ENCODE measurements at regions not wholly inside any gene's neighbourhood (a gene's known extent, or its start where the extent isn't known, plus 50 kb on each side); places are given as distances from the start of the nearest gene placed in this dataset.
A peak's percentile ranks its signal among the peaks of the same experiment; 100 is the strongest.

DNA sequence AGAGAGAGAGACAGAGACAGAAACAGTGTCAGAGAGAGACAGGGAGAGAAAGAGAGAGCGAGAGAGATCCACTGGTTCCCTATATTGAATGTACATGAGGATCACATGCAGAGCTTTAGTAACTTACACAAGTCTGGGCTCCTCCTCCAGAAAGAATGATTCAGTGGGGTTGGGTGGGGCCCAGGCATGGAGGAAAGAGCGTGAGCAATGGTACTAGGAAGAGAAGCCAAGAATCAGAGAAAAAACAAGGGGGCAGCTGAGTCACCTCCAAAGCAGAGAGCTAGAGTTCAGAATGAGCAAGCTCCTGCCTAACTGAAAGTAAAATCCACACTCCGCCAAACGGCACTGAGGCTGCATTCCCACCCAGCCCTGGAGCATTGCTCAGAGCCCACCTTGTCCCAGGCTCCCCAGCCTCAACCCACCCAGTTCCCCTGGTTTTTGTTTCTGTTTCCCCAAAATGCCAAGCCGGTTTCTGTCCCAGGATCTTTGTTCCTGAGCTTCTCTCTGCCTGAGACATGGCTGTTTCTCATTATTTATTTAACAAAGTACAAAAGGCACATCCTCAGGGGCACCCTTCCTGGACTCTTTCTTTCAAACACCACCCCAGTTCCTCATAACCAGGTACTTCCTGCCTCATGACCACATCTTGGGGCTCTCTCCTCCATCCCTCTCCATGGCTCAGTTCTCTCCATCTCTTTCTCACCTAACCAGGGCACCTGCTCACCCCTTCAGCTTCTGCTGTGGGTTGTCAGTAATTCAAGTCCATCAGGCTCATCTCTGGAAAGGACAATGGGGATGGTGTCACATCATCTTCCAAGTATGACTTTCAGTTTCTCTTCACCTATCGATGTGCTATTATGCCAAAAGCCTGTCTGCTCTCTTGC lies 670.3 kb upstream of the TBX3 start:
- Histone ChIP-seq H3K27ac (ENCODE audit: low read depth in 1 of 2, low read length in 1 of 2) (peak overlapping the region; percentile 55 to 87), H3K9me3 (ENCODE audit: control insufficient read depth in 4 of 4, insufficient read depth in 3 of 4, low read length in 3 of 4) (no peaks in the 10 kb centered on the region), H3K36me3 (ENCODE audit: control insufficient read depth in 4 of 4, insufficient read depth in 4 of 4, low read length in 4 of 4) (no peaks in the 10 kb centered on the region), H3K27me3 (ENCODE audit: control insufficient read depth in 3 of 3, insufficient read depth in 3 of 3, low read length in 2 of 3) (no peaks in the 10 kb centered on the region), H3K4me1 (ENCODE audit: control insufficient read depth in 5 of 5, insufficient read depth in 5 of 5, low read length in 5 of 5) (peaks cover 0 to 2% (median 0%) of the 10 kb centered on the region in 5 donors), H3K4me3 (no peak overlapping the region), H3K9ac (ENCODE audit: insufficient read depth in 1 of 2, low read length in 2 of 2) (no peak overlapping the region)
- TF ChIP-seq, protein P1, sequence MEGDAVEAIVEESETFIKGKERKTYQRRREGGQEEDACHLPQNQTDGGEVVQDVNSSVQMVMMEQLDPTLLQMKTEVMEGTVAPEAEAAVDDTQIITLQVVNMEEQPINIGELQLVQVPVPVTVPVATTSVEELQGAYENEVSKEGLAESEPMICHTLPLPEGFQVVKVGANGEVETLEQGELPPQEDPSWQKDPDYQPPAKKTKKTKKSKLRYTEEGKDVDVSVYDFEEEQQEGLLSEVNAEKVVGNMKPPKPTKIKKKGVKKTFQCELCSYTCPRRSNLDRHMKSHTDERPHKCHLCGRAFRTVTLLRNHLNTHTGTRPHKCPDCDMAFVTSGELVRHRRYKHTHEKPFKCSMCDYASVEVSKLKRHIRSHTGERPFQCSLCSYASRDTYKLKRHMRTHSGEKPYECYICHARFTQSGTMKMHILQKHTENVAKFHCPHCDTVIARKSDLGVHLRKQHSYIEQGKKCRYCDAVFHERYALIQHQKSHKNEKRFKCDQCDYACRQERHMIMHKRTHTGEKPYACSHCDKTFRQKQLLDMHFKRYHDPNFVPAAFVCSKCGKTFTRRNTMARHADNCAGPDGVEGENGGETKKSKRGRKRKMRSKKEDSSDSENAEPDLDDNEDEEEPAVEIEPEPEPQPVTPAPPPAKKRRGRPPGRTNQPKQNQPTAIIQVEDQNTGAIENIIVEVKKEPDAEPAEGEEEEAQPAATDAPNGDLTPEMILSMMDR (IDR thresholded peaks at IDR 0.05; ENCODE audit: control extremely low read depth, extremely low read depth): no peak
- ATAC-seq (ENCODE audit: insufficient read depth, low FRiP score) (peak; percentile 63), DNase-seq (peak in 2 of 3 donors; percentile 34 to 57)
- WGBS, 2 donors: 51 to 68% methylated on average over 6 of the region's 6 CpGs

DNA sequence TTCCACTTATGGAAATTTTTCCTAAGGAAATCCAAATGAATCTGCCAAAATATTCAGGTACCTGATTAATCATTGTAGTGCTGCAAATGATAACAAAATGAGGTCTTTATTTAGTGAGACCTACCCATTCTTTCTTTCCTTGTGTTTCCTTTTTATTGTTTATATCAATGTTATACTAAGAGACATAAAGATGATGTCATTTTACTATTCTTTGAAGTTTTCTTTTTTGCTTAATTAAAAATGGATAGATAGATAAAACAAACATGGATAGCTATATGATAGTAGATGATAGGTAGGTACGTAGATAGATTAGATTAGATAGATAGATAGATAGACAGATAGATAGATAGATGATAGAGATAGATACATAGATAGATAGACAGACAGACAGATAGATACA lies 669.5 kb upstream of the TBX3 start:
- H3K9me3 ChIP-seq (ENCODE audit: control insufficient read depth in 4 of 4, insufficient read depth in 3 of 4, low read length in 3 of 4): no peaks in the 10 kb centered on the region
- WGBS, 2 donors: 88 to 91% methylated on average over 1 of the region's 1 CpG
- DNase-seq (no peak), ATAC-seq (ENCODE audit: insufficient read depth, low FRiP score) (no peak)
- no peak overlapping the region for H3K27ac ChIP-seq (ENCODE audit: low read depth in 1 of 2, low read length in 1 of 2)
- TF ChIP-seq, protein P1 (IDR thresholded peaks at IDR 0.05; ENCODE audit: control extremely low read depth, extremely low read depth): no peak
- no peak overlapping the region for H3K4me3 ChIP-seq
- H3K36me3 ChIP-seq (ENCODE audit: control insufficient read depth in 4 of 4, insufficient read depth in 4 of 4, low read length in 4 of 4): no peaks in the 10 kb centered on the region
- no peaks in the 10 kb centered on the region for H3K27me3 ChIP-seq (ENCODE audit: control insufficient read depth in 3 of 3, insufficient read depth in 3 of 3, low read length in 2 of 3)
- peaks cover 0 to 2% (median 0%) of the 10 kb centered on the region in 5 donors for H3K4me1 ChIP-seq (ENCODE audit: control insufficient read depth in 5 of 5, insufficient read depth in 5 of 5, low read length in 5 of 5)
- H3K9ac ChIP-seq (ENCODE audit: insufficient read depth in 1 of 2, low read length in 2 of 2): no peak overlapping the region

GRCh38 chr12:115351514-115352077 lies 667.6 kb upstream of the TBX3 start:
- no peak overlapping the region for H3K27ac ChIP-seq (ENCODE audit: low read depth in 1 of 2, low read length in 1 of 2)
- no peaks in the 10 kb centered on the region for H3K9me3 ChIP-seq (ENCODE audit: control insufficient read depth in 4 of 4, insufficient read depth in 3 of 4, low read length in 3 of 4)
- DNase-seq (peak in 2 of 3 donors; percentile 73 to 85), ATAC-seq (ENCODE audit: insufficient read depth, low FRiP score) (no peak)
- no peaks in the 10 kb centered on the region for H3K27me3 ChIP-seq (ENCODE audit: control insufficient read depth in 3 of 3, insufficient read depth in 3 of 3, low read length in 2 of 3)
- WGBS, 2 donors: 68 to 75% methylated on average over 5 of the region's 5 CpGs
- H3K36me3 ChIP-seq (ENCODE audit: control insufficient read depth in 4 of 4, insufficient read depth in 4 of 4, low read length in 4 of 4): no peaks in the 10 kb centered on the region
- no peak overlapping the region for H3K4me3 ChIP-seq
- no peak overlapping the region for H3K9ac ChIP-seq (ENCODE audit: insufficient read depth in 1 of 2, low read length in 2 of 2)
- TF ChIP-seq, protein P1 (IDR thresholded peaks at IDR 0.05; ENCODE audit: control extremely low read depth, extremely low read depth): no peak
- peaks cover 0 to 2% (median 0%) of the 10 kb centered on the region in 5 donors for H3K4me1 ChIP-seq (ENCODE audit: control insufficient read depth in 5 of 5, insufficient read depth in 5 of 5, low read length in 5 of 5)
